GM18511 (cell line): ENCODE measurements at regions not wholly inside any gene's neighbourhood (a gene's known extent, or its start where the extent isn't known, plus 50 kb on each side); places are given as distances from the start of the nearest gene placed in this dataset.

Experiments
- ATAC-seq: cut with Tn5 transposase; IDR thresholded peaks from one replicate; pipeline ENCODE4 v1.9.1; 2021; ENCODE audit warnings: mild to moderate bottlenecking, moderate library complexity; ENCODE audit not compliant: unreplicated experiment

- ATAC-seq, result no peak
These were observed 552.5 kb upstream of the SORCS1 start for GRCh38 chr10:107717046-107717445.

- ATAC-seq, result no peak
These were observed 551.1 kb upstream of the SORCS1 start for GRCh38 chr10:107715565-107715964.

- ATAC-seq, result no peak
These were observed 544.5 kb upstream of the SORCS1 start for GRCh38 chr10:107708981-107709380.

- ATAC-seq, result no peak
These were observed 541.7 kb upstream of the SORCS1 start for GRCh38 chr10:107706096-107706725.

GRCh38 chr10:107701943-107702342 is 537.4 kb upstream of the SORCS1 start:
- no peak for ATAC-seq

- no peak for ATAC-seq
These were observed 527.6 kb upstream of the SORCS1 start for GRCh38 chr10:107692072-107692471.

GRCh38 chr10:107689323-107689722 is 524.8 kb upstream of the SORCS1 start:
- ATAC-seq, result no peak

GRCh38 chr10:107687701-107688100 is 523.2 kb upstream of the SORCS1 start:
- no peak for ATAC-seq

GRCh38 chr10:107686095-107686494 is 521.6 kb upstream of the SORCS1 start:
- ATAC-seq, result no peak

GRCh38 chr10:107671960-107672359 is 507.5 kb upstream of the SORCS1 start:
- ATAC-seq, result no peak

- ATAC-seq, result no peak
These were observed 501.7 kb upstream of the SORCS1 start for GRCh38 chr10:107666214-107666613.

GRCh38 chr10:107665459-107665858 is 501.0 kb upstream of the SORCS1 start:
- no peak for ATAC-seq

- no peak for ATAC-seq
These were observed 493.3 kb upstream of the SORCS1 start for GRCh38 chr10:107657851-107658250.

- ATAC-seq, result no peak
These were observed 492.4 kb upstream of the SORCS1 start for GRCh38 chr10:107656932-107657331.

GRCh38 chr10:107653832-107654287 is 489.4 kb upstream of the SORCS1 start:
- ATAC-seq, result peak; percentile 71

GRCh38 chr10:107650939-107651338 is 486.4 kb upstream of the SORCS1 start:
- ATAC-seq, result no peak

GRCh38 chr10:107649249-107649648 is 484.7 kb upstream of the SORCS1 start:
- ATAC-seq, result no peak

- no peak for ATAC-seq
These were observed 483.0 kb upstream of the SORCS1 start for GRCh38 chr10:107647462-107647861.

GRCh38 chr10:107631876-107632275 is 467.4 kb upstream of the SORCS1 start:
- ATAC-seq, result no peak

- ATAC-seq, result no peak
These were observed 462.4 kb upstream of the SORCS1 start for GRCh38 chr10:107626862-107627261.

- no peak for ATAC-seq
These were observed 458.8 kb upstream of the SORCS1 start for GRCh38 chr10:107623292-107623691.

- no peak for ATAC-seq
These were observed 454.6 kb upstream of the SORCS1 start for GRCh38 chr10:107619139-107619538.

- no peak for ATAC-seq
These were observed 454.0 kb upstream of the SORCS1 start for GRCh38 chr10:107618504-107618994.
